Stimulated activated CD8-positive, alpha-beta memory T cell treated with anti-CD3 and anti-CD28 coated beads, Interleukin-15, amount 100 ng/mL, for 24 hours (primary cell): ENCODE measurements at regions not wholly inside any gene's neighbourhood (a gene's known extent, or its start where the extent isn't known, plus 50 kb on each side); places are given as distances from the start of the nearest gene placed in this dataset.
"Not testable (repeated sequence)": the region's sequence is repeated elsewhere in the genome, so short reads cannot be mapped to it uniquely, and the experiment has no call there.

Source experiments
- DNase-seq: peaks from one replicate; pipeline ENCODE4 v3.0.0-alpha.2; 2020; ENCODE audit warnings: low read depth

DNA sequence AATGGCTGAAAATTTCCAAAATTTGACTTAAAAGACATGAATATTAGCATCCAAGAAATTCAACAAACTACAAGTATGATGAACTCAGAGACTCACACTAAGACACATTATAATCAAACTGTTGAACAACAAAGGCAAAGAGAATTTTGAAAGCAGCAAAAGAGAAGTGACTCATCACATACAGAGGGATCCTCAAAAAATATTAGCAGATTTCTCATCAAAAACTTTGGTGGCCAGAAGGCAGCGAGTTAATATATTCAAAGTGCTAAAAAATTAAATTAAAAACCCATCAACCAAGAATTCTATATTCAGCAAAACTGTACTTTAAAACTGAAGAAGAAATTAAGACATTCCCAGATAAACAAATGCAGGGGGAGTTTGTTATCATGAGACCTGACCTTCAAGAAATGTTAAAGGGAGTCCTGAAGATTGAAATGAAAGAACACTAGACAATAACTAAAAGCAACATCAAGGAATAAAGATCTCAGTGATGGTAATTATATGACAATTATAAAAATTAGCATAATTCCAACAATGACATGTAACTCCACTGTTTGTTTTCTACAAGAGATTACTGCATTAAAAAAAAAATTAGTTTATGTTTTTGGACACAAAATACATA is 150.0 kb downstream of the RNASET2 start:
- DNase-seq: no peak

DNA sequence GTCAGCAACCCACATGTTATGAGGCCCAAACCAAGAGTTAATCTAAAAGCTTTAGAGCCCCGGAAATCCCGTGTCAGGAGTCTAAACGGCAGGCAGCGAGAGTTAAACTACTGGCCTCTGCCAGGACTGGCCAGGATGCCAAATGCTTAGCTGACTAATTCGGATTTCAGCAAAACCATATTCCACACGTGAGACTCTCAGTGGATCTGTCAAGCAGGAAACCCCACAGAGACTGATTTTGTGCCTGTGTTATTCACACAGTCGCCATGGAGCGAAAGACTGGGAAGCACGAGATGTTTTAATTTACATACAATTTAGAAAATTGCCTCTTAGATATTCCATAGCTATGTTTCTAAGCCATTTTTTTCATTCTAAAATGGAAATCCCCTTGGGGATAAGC is 152.9 kb downstream of the RNASET2 start:
- DNase-seq: no peak

DNA sequence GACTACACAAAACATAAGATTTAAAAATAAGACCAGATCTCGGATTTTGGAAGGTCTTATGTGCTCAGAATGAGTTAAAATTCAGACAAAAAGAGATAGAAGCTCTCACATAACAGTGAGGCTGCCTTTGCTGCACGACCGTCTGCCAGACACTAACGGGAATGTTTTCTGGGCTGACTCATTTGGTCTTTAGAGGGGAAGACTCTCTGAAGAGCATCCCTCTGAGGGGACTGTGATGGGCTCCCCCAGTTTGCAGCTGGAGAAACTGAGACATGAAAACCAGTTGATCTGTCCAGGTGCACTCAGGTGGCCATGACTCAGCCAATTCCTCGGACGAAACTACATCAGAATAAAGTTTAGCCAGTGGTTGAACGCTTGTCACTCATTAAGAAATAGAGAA is 153.9 kb downstream of the RNASET2 start:
- no peak for DNase-seq

DNA sequence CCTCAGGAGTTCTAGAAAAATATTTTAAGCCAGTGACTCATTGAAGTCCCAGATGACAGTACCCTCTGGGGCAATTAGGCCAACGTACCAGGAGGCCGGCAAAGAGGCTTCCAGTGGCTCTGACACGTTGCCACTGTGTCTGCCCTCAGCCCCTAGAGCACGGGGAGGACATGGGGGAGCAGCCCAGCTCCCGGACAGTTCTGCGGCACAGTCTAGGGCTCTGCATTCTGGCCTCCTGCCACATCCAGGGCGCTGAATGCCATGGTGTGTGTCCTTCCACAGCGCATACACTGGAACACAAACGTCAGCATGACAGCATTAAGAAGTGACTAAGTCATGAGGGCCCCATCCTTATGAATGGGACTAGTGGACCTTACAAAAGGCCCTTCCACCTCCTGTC is 156.2 kb downstream of the RNASET2 start:
- DNase-seq: no peak

GRCh38 chr6:166798652-166799051 is 157.7 kb downstream of the RNASET2 start:
- DNase-seq: no peak

GRCh38 chr6:166796610-166797009 is 159.7 kb downstream of the RNASET2 start:
- DNase-seq: no peak

- DNase-seq: no peak
These were observed 160.5 kb downstream of the RNASET2 start for GRCh38 chr6:166795879-166796278.

GRCh38 chr6:166790808-166791207 is 163.8 kb upstream of the RPS6KA2 start:
- DNase-seq: not testable (repeated sequence)

GRCh38 chr6:166788846-166789529 is 161.9 kb upstream of the RPS6KA2 start:
- DNase-seq: not testable (repeated sequence)

- no peak for DNase-seq
These were observed 159.7 kb upstream of the RPS6KA2 start for GRCh38 chr6:166786704-166787293.

GRCh38 chr6:166785131-166785530 is 158.1 kb upstream of the RPS6KA2 start:
- no peak for DNase-seq

- no peak for DNase-seq
These were observed 157.6 kb upstream of the RPS6KA2 start for GRCh38 chr6:166784691-166785090.

DNA sequence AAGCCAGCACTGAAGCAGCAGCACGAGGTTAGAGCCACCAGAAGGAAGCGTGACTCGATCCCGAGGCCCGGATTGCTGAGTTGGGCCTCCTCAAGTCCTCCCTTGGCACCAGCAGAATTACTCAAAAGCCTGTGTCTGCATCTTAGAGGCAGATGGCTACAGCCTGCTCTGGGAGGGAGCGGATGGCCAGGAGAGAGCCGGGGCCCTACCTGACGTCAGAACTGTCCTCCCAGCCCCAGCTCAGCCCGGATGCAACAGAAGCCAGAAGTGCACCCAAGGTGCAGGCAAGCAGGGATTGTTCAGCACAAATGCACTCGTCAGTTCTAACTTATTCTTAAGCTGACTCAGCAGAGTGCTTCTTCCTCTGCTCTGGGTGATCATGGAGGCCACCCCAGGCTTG is 155.5 kb upstream of the RPS6KA2 start:
- DNase-seq: no peak

DNA sequence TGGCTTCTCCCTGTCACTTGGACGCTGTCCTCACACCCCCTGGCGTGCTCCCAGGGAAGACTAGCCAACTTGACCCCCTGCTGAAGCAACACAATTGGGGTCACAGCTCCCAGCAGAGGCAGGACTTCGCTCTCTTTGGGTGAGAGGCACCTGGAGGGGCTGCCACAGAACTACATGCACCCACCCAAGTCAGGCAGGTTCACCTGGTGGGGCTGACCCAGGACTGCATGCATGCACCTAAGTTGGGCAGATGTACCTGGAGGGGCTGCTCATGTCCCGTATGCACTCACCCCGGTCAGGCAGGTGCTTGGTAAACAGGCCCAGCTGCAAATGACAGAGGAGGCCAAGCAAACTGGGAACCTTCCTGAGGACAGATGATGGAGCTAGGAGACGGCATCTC is 154.3 kb upstream of the RPS6KA2 start:
- no peak for DNase-seq

DNA sequence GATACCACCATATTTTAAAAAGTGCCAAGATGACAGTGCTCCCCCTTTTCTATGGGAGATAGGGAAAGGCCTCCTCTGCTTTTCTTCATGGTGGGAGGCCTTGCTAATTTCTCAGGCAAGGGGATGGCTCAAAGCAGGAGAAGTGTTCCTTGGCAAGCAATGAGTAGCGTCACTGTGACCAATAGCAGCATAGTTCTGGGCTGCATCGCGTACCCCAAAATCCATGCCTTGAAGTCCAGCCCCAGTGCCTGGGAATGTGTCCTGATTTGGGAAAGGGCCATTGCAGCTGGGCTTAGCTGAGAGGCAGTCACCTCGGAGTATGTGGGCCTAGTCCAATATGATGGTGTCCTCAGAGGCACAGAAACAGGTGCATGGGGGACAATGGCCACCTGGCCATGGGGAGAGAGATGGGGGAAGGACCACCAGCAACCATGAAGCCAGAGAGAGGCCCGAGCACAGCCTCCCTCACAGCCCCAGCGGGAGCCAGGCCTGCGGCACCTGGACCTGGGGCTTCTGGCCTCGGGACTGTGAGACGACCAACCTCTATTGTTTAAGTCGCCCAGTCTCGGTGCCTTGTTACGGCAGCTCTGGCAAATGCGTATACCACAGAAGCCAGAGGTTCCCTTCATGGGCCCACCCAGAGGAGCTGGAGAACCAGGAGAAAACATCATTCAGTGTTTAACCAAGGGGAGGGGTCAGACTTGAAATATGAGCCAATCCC is 153.1 kb upstream of the RPS6KA2 start:
- no peak for DNase-seq

- no peak for DNase-seq
These were observed 152.3 kb upstream of the RPS6KA2 start for GRCh38 chr6:166779381-166779780.

- no peak for DNase-seq
These were observed 151.7 kb upstream of the RPS6KA2 start for GRCh38 chr6:166778776-166779175.

DNA sequence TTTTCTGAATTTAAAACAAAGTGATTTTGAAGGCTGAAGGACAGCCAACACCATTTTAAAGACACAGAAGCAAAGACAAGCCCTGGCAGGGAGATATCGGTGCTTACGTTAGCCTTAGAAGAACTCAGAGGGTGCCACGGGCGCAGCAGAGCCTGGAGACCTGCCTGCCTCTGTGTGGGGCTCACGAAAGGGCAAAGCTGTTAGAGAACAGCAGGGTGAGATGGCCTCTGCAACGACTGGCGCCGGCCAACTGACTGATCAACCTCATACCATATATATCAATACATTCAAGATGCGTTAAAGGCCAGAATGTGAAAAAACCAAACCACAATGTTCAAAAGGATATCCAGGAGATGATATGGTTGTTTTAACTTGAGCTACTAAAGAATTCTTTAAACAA is 151.0 kb upstream of the RPS6KA2 start:
- DNase-seq: no peak

DNA sequence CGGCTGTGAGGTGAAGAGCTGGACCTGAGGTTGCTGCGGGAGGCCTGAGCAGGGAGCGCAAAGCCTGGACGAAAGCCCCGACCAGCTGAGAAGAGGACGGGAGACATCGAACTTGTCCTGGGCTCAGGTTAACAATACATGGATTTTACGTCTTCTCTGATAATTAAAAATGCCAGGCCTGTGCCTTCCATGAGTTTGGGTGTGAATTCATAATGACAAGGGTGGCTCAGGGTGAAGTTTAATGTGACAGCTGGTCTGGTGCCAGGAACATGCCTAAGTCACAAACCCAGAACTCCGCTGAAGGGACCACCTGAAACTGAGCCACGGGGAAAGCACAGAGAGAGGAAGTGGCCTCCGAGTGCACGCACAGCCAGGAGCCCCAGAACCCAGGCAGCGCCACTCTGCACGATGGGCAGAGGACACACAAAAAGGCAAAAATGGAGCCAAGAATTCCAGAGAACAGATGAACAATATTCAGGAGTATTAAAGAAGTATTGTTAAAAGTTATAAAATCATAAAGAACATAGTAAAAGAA is 150.1 kb upstream of the RPS6KA2 start:
- no peak for DNase-seq

GRCh38 chr6:166776571-166776970 is 149.5 kb upstream of the RPS6KA2 start:
- DNase-seq: no peak

DNA sequence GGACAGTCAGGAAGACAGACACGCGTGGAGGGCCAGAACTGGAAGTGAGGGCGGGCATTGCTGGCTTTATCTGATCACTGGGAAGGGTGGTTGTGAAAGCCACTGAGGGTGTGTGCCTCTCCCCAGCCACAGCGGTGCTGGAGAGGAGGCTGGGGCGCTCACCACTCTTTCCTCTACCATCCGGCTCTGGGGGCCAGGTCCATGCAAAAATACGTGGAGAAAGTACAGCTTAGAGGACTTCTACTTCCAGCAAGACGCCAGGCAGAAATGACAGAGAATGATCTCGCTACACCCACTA is 148.8 kb upstream of the RPS6KA2 start:
- no peak for DNase-seq

GRCh38 chr6:166775180-166775922 is 148.3 kb upstream of the RPS6KA2 start:
- no peak for DNase-seq
